Ascending aorta (tissue), 2 donors: ENCODE measurements at regions not wholly inside any gene's neighbourhood (a gene's known extent, or its start where the extent isn't known, plus 50 kb on each side); places are given as distances from the start of the nearest gene placed in this dataset.

Source experiments
- DNase-seq, 2 donors: peaks; one replicate each; pipeline ENCODE4 v3.0.0-alpha.2; 2019; ENCODE audit warnings: low spot score in 2 of 2
- H3K27ac ChIP-seq, 2 donors: fragments of 200-600 bp; sonication (generic); one replicate each; pipeline ENCODE4 v1.5.1; 2016 to 2017; ENCODE audit warnings: mild to moderate bottlenecking in 1 of 2
- H3K27me3 ChIP-seq: fragments of 200-600 bp; sonication (generic); one replicate; pipeline ENCODE4 v1.5.1; 2017
- H3K36me3 ChIP-seq, 2 donors: fragments of 200-600 bp; sonication (generic); one replicate each; pipeline ENCODE4 v1.5.1; 2016
- H3K4me1 ChIP-seq, 2 donors: fragments of 200-600 bp; sonication (generic); one replicate each; pipeline ENCODE4 v1.5.1; 2016 to 2017; ENCODE audit warnings: mild to moderate bottlenecking in 1 of 2
- H3K4me3 ChIP-seq, 2 donors: fragments of 200-600 bp; sonication (generic); one replicate each; pipeline ENCODE4 v1.5.1; 2016 to 2017; ENCODE audit warnings: mild to moderate bottlenecking in 1 of 2
- H3K9me3 ChIP-seq, 2 donors: fragments of 200-600 bp; sonication (generic); one replicate each; pipeline ENCODE4 v1.5.1; 2016
- intact Hi-C: fragments of 100-400 bp; cut with DNase I; formaldehyde crosslinking; loops from one replicate; pipeline ENCODE4 v1.15.1; 2023
- TF ChIP-seq, protein P1 (sequence below), 3 experiments: fragments of 200-600 bp in 2 of 3; fragments of 450-650 bp in 1 of 3; sonication (generic) in 2 of 3; IDR thresholded peaks; one replicate each; pipeline ENCODE4 v1.5.1; 2016 to 2019; ENCODE audit warnings: antibody characterized with exemption in 3 of 3, mild to moderate bottlenecking in 1 of 3, moderate library complexity in 1 of 3

- Histone ChIP-seq H3K36me3 (no peaks in the 10 kb centered on the region), H3K27ac (no peak overlapping the region), H3K4me1 (no peaks in the 10 kb centered on the region), H3K9me3 (no peaks in the 10 kb centered on the region), H3K4me3 (no peak overlapping the region), H3K27me3 (no peaks in the 10 kb centered on the region)
- intact Hi-C loops = no loop called here
- TF ChIP-seq, protein P1, sequence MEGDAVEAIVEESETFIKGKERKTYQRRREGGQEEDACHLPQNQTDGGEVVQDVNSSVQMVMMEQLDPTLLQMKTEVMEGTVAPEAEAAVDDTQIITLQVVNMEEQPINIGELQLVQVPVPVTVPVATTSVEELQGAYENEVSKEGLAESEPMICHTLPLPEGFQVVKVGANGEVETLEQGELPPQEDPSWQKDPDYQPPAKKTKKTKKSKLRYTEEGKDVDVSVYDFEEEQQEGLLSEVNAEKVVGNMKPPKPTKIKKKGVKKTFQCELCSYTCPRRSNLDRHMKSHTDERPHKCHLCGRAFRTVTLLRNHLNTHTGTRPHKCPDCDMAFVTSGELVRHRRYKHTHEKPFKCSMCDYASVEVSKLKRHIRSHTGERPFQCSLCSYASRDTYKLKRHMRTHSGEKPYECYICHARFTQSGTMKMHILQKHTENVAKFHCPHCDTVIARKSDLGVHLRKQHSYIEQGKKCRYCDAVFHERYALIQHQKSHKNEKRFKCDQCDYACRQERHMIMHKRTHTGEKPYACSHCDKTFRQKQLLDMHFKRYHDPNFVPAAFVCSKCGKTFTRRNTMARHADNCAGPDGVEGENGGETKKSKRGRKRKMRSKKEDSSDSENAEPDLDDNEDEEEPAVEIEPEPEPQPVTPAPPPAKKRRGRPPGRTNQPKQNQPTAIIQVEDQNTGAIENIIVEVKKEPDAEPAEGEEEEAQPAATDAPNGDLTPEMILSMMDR (IDR thresholded peaks at IDR 0.05) = no peak
- DNase-seq = no peak
Observed at GRCh38 chr9:38118862-38119438, 49.9 kb upstream of the SHB start.
